ENCODE measurements at regions not wholly inside any gene's neighbourhood (a gene's known extent, or its start where the extent isn't known, plus 50 kb on each side); places are given as distances from the start of the nearest gene placed in this dataset.

DNA sequence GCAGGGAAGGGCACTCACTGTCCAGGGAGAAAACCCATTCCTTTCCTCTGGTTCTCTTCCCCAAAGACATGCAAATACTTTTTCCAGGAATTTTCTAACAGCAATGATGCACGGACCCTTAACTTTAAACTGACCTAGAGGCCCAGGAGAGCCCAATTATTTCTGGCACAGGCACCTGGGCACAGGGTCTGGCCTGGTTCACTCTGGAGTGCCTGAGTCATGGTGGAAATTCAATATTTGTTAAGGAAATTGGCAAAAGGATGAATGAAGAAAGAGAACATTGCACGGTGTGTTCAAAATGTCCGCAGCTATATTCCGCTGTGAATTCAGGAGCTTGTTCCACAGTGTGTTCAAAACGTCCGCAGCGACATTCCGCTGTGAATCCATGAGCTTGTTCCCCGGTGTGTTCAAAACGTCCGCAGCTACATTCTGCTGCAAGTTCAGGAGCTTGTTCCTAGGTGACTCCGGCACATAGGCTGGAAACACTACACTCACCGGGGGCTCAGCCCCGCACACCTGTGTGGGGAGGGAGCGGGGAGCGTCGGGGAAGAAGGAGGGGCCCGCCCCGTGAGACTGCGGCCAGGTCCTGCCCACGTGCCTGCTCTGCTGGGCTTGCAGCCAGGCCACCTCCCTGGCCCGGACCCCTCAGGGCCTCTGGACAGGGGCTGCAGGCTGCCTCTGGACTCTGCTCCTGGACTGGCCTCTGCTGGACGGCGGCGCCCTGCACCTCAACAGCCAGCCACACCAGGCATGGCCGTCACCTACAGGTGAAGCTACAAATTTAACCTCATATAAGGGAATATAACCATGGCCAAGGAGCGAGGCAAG, 72.0 kb upstream of the FAM20C start:
- no peak for DNase-seq (ENCODE audit: low spot score)

DNA sequence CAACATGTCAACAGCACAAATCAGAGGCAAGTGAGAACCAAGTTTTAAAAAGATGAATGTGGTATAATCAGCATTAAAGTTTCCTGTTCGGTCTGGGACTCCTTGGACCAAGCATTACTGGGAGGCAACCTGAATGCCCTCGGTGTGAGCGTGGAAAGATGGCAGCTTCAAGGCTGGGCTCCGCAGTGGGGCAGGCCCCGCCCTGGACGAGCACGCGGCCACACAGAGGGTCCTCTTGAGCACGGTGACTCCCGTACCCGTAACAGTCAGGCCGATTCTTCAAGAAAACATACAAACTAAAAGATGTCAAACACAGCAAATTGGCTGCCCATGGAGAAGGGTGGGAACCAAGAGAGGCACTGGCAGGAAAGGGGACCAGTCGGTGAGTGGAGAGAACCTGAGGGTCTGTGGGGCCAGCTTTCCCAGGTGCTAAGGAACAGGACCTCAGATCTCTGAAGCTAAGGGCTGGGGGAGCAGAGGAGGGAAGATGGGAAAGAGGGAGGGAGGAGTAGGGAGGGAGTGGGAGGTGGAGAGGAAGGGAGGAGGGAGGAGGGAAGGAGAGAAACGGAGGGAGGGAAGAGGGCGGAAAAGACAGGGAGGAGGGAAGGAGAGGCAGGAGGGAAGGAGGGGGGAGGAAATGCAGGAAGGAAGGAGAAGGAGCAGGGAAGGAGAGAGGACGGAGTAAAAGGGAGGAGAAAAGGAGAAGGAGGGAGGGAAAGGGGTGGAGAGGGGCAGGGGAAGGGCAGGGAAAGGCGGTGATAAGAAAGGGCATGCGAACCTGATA, 71.2 kb upstream of the FAM20C start:
- no peak for DNase-seq (ENCODE audit: low spot score)

DNA sequence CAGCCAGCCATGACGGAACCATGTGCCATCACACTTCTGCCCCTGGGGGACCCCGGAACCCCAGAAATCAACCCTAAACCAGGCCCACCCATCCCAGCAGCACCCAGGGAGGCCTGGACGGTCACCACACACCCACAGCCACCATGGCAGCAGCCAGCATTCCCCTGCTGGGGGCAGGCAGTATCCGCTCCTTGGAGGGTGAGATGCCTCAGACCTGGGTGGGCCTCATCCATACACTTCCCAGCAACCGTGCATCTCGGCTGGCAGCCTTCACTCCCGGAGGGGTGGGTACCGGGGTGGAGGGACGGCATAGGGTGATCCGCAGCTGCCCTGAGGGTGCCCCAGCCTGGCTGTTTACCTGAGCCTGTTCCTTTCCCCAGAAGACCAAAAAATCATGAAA, 69.1 kb upstream of the FAM20C start:
- DNase-seq (ENCODE audit: low spot score), result no peak

DNA sequence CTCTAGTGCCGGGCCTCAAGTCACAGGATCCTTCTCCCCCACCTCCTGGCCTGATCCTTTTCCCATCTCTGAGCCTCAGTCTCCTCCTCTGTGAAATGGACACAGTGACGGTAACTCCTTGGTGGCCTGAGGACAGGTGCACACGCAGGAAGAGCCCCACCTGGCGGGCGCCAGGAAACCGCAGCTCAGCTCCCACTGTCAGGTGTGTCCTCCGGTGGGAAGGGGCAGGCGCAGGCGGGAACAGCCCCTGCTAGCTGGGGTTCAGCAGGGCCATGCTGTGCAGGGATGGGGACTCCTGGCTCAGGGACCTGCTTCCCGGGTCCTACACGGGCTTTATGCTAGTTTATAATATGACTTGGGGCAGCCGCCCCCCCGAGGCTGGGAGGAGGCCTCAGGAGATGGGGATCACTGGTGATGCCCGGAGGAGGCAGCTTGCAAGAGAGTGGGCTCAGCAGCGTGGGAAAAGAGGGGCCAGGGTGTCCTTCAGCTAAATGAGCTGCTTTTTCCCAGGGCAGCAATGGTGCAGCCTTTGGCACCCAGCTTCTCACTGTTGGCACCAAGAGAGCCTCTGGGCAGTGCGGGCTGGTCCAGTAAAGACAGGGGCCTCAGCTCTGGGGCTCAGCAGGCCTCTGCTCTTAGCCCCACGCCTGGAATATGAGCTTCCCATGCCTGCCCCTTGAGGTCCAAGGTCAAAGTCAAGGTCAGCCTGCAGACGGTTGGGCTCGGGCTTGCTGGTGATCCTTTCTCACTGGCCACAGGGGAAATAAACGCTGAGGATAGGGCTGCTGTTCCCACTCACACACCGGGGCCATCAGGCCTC, 68.0 kb upstream of the FAM20C start:
- no peak for DNase-seq (ENCODE audit: low spot score)

DNA sequence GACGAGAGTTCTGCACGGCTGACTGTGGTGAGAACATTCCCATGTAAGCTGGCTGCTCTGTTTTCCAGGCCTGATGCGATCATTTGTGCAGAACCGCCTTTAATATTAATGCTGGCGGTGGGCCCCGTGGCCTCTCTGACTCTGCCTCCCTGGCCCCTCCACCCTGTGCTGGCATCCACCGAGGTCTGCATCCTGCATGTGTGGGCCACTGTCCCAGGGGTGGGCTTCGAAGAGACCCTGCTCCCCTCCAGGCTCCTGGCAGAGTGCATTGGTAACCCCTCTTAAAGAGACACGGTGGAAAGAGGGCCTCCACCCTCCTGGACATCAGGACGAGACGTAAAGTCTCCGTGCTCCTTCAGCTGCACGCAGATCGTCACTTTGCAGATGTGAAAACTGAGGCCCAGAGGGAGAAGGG, 67.3 kb upstream of the FAM20C start:
- no peak for DNase-seq (ENCODE audit: low spot score)

DNA sequence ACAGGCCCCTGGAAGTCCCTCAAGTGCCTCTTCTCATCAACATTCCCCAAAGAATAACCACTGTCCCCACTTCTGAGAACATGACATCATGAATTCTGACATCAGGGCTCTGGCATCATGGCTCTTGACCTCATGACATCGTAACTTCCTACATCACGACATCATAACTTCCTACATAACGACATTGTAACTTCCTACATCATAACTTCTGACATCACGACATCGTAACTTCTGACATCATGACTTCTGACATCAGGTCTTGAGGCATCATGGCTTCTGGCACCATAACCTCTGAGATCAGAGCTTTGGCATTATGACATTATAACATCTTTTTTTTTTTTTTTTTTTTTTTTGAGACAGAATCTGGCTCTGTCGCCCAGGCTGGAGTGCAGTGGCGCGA, 66.7 kb upstream of the FAM20C start:
- no peak for DNase-seq (ENCODE audit: low spot score)

DNA sequence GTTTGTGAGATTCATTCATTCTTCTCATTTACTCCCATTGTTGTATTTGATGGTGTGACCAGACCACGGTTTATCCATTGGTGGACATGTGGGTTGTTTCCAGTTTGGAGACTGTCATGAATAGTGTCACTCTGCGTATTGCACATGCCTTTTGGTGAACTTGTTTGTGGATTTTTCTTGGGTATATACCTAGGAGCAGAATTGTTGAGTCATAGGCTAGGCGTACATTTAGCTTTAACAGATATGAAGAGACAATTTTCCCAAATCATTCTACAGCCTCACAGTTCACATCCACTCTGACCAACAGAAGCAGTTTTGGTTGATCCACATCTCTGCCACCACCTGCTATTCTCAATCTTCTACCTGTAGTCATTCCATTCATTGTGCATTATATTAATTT, 66.0 kb upstream of the FAM20C start:
- no peak for DNase-seq (ENCODE audit: low spot score)

DNA sequence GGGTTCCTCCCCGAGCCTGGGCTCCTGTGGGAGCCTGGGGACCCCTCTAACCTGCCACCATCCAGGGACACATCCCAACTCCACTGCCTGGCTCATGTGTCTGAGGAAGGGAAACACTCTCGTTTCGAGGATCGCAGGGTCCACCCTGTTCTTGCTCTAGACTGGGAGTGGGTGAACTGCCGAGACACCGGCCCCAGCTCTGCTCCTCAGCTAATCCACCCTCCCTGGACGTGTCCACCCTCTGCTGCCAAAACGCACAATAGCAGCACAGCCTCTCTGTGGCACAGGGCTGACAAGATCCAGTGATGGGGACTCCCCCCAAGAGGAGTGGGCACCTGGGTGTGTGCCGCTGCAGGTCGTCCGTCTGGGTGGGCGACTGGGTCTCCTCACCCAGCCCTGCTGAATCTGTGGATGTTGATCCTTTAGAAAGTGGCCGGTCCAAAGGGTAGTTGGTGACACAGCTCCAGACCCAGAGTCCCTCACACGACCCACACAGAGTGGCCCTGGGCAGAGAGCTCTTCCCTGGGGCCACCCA, 65.2 kb upstream of the FAM20C start:
- DNase-seq (ENCODE audit: low spot score), result no peak

DNA sequence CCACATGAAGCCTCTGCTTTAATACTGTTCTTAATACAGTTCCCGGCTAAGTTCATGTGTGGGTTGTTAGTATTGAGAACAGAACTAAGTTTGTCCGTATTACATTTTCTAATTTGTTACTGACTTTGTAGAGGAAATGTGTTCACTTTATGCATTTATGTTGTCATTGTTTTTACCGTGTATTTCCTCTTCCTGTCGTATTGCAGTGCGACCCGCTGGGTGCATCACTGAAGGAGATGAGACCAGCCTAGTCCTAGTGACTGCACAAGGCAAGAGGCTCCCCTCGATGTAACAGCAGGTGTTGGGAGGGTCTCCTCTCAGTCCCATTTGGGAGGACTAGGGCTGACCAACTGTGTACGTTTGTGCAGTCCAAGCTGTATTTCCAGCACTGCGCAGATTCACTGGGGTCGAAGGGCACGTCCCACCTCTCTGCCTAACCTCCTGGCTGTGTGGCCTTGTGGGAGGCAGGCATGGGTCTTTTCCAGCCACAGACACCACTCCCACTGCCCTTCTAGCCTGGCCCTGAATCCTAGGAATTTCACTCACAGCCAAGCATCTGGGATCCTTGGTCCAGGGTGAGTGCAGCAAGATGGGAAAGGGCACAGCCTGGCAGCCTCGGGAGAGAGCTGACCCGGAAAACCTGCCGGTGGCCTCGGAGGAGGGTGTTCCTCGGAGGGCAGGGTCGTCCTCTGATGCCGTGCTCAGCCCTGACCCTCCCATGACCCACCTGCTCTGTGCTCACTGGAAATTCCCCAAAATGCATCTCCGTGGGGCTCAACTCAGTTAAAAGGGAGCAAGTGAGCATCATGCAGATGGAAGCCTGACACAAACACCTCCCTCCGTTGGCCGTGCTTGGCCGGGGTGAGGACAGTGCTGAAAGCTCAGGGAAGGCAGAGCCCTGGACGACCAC, 63.9 kb upstream of the FAM20C start:
- DNase-seq (ENCODE audit: low spot score), result no peak

DNA sequence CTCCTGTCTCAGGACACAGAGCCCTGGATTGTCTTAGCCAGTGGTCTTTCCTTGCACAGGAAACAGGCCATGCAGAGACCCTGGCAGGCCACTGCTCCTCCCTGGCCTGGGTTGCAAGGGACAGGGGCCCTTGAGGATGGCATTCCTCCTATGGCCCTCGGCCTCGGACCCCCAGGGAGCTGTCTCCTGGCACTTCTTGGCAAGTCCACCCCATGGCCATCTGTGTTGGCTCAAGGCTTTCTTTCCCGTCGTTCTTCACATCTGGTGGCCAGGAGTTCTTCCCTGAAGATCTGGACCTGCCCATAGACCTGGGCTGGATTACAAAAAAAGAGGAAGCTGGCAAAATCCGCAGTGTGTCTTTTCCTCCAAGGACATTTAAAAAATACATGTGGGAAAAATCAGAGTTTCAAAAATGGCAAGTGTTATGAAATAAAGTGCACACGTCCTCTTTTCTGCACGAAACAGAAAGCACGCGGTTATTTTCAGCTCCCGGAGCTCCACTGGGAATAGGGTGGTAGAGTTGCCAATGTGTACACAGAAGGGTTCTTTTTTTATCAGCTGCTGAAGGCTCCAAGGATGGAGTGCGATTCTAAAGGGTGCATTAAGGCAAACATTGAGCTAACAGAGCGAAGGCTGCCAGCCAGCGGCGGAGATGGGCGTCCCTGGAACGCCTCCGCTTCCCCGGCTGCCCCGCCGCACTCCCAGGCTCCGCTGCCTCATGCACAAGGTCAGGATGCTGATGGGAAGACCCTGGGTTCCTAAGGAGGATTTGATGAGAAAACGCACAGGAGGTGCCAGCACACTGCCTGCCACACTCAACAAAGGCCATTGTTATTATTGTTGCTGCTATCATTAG, 62.8 kb upstream of the FAM20C start:
- no peak for DNase-seq (ENCODE audit: low spot score)

DNA sequence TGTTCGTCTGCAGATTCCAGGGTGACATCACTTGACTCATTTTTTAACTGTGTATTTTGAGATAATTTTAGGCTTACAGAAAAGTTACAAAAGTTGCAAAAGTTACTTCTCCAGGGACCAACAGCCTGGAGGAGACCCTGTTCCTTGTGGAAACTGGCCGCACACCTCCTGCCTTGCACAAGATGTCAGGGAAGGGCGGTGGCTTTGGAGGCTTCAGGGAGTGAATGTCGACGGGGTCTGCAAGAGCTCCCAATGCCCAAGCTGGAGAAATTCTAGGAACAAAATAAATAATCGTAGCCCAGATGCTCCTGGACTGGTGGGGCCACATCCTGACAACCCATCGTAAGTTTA, 62.2 kb upstream of the FAM20C start:
- DNase-seq (ENCODE audit: low spot score), result no peak

DNA sequence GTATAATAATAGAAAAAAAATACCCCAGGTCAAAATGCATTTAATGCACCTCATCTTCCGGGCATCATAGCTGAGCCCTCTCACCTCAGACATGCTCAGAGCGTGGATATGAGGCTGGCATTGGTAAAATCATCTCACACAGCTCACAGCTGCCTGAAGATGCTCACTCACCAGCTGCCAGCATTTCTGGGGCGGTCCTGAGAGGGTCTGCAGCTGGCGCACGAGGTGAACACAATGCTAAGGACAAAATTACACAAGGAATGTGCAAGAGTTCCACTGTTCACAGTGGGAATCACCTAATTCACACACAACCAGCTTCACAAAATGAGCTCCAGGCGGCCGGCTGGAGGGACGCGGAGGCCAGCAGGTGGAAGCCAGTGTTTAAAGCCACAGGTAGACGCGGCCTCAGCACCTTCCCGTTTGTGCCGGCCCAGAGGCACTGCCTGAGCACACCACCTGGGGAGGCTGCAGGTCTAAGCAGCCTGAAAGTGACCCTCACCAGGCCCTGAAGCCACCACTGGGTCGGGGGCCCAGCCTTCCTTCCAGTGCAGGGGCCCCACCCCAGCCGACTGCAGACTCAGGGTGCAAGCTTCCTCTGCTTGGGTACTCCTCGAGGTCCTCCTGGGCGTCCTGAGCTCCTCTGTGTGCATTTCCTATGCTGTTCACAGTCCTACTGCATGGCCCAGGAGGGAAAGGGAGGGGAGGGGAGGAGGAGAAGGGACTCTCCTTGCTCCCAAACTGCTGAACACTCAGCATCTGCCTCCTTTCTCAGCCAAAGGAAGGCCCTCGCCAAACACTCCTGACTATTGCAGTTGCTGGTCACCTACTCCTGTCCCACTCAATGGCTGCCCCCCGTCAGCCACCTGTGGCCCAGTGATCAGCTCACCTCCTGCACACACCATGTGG, 61.2 kb upstream of the FAM20C start:
- DNase-seq (ENCODE audit: low spot score), result no peak

DNA sequence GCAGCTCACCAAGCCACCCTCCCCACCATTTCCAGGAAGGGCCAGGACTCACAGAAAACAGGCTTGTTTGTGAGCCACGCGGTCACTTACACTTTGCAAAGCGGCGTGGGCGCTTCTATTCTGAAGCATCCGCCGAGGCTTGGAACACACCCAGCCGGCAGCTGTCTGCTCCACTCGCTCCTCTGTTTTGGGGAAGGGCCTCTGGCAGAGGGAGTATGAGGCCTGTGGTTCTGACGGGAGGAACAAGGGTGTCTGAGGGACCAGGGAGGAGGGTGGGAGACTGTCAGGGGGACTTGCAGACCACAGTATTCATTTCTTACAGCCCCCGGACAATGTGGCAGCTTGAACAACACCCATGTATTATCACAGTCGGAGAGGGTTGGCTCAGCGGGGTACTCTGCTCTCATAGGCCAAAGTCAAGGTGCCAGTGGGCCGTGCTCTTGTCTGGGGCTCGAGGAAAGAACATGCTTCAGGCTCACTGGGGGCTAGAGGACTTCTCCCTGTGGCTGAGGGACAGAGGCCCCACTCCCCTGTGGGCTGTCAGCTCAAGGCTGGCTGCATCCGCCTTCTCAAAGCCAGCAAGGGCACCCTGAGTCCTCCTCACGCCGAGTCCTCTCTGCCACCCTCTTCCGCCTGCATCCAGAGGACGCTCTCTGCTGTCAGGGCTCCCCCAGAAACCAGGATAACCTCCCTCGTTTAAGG, 60.4 kb upstream of the FAM20C start:
- no peak for DNase-seq (ENCODE audit: low spot score)

DNA sequence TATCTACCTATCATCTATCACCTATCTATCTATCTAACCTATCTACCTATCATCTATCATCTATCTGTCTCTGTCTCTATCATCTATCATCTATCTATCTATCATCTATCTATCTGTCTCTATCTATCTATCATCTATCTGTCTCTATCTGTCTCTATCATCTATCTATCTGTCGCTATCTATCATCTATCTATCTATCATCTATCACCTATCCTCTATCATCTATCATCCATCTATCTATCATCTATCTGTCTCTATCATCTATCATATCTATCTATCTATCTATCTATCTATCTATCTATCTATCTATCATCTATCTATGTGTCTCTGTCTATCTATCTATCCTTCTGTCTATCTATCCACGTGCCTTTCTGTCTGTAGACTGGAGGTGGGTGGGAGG, 59.5 kb upstream of the FAM20C start:
- DNase-seq (ENCODE audit: low spot score), result no peak

DNA sequence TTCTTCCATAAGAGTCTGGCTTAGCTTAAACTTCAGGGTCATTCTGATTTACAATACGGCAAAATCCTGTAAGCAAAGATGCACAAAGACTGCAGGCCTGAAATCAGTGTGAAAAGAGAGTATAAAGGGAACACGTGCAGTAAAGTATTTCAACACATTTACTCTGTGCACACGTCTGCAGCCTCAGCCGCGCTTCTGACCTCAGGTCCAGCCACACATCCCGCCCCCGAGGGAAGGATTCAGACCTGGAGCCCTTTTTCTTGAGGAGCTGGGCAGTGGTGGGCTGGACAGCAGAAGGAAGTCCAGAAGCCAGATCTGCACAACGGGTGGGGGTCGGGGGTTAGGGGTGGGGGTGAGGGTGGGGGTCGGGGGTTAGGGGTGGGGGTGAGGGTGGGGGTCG, 58.9 kb upstream of the FAM20C start:
- no peak for DNase-seq (ENCODE audit: low spot score)

DNA sequence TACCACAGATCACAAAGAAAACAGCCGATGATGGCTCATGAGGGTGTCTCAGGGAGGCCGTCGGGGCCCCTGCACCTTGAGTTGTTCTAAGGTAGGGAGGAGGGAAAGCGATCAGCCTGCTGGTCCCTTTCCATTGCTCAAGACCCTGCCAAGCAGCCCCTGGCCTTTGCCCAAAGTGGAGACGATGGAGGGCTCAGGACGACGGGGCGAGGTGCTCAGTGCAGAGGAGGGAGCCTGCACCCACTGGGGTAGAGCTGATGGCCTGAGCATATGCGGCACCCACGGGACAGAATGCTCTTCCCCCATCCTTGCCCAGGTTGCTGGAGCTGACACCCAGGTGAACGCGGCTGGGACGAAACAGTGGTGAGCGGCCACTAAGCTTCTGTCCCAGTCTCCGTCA, 58.3 kb upstream of the FAM20C start:
- no peak for DNase-seq (ENCODE audit: low spot score)

DNA sequence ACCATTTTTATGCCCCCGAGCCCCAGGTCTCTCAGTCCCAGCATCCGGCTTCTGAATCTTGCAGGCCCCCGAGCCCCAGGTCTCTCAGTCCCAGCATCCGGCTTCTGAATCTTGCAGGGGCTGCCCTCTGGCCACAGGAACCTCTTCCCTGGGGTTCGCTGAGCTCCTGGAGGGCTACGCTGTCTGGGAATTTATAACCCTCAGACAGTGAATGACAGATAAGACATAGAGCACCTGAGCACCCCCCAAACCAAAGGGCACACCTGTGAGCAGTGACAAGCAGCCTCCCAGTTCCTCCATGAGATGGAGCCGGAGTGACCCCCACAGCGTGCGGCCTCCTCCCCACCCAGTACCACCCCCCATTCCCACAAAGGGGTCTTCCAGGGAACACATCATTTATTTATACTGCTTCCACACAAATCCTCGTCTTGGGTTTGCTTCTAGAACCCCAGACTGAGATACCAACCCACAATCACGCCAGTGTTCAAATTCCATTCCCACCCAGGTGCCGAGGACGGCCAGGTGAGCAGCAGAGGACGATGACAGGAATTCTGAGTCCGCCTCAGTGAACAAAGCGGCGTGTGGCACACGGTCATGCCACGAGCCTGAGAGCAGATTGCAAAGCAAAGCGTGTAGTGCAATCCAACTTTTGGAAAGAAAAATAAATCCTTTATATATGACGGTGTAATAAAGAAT, 57.7 kb upstream of the FAM20C start:
- no peak for DNase-seq (ENCODE audit: low spot score)

DNA sequence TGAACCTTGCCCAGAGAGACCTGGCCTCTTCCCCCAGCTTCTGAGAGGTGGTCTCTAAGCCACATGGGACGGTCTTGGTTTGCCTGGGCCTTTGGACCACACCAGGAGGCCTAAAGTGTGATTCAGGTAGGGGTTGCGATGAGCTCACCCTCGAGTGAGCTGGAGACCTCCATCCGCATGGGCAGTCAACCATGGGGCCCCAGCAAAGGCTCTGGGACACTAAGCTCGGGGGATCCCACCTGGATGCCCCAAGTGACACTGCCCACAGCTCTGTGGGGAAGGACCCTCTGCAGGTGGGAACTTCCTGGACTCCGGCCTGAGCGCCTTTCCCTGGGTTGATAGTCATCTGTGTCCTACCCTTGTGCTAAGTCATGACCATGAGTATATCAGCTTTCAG, 57.1 kb upstream of the FAM20C start:
- no peak for DNase-seq (ENCODE audit: low spot score)
